Spleen (tissue), 7 donors: ENCODE measurements at regions not wholly inside any gene's neighbourhood (a gene's known extent, or its start where the extent isn't known, plus 50 kb on each side); places are given as distances from the start of the nearest gene placed in this dataset.

Experiments
- POLR2A ChIP-seq, 3 donors: fragments of 450-650 bp; IDR thresholded peaks; one replicate each; pipeline ENCODE4 v1.5.1; 2017; ENCODE audit warnings: antibody characterized with exemption in 3 of 3, mild to moderate bottlenecking in 1 of 3
- TF ChIP-seq, protein P1 (sequence below), 11 experiments: fragments of 200-600 bp in 7 of 11; fragments of 450-650 bp in 4 of 11; sonication (generic) in 4 of 11; IDR thresholded peaks in 8 of 11; conservative IDR thresholded peaks in 3 of 11; 1 replicate in 7 of 11; 2 replicates in 4 of 11; pipeline versions ENCODE4 v1.4.0 to v1.8.0; 2016 to 2021; ENCODE audit warnings: antibody characterized with exemption in 11 of 11, inconsistent platforms in 4 of 11, mild to moderate bottlenecking in 1 of 11
- donor health status: DM: no; HTN: no; CAD: no; lungs with moderate emphysema.
- donor health status: DM: no; HTN: no; CAD: no.
- donor health status: DM: no; HTN: no; CAD: no.

DNA sequence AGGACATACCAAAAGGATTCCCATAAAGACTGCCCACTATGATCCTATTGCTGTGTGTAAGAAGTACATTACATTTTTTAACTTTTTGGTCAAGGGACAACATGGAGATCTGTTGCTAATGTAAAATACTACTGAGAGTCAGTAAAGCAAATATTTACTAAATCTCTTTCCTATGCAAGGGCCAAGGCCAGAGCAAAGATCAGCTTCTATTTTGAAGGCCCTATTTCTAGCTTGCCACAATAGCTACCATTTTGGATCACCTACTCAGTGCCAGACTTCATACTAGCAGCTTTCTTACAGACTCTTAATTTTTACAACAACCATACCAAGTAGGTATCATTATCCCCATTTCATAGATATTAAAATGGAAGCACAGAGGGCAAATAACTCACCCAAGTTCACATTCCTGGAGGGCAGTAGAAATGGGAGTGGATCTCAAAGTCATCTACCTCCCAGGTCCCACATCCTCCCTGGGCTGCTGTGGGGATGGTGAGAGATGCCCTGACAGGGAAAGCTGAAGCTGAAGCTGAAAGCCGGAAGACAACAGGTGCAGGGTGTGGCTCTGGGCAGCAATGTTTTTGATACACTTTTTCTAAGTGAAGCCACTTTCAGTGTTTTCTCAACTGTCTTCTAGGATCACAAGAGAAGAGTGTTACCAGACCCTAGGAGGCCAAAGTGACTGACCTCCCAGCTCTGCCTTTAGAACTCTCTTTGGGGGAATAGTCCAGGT, 321.2 kb downstream of the UBE3D start:
- TF ChIP-seq, protein P1, sequence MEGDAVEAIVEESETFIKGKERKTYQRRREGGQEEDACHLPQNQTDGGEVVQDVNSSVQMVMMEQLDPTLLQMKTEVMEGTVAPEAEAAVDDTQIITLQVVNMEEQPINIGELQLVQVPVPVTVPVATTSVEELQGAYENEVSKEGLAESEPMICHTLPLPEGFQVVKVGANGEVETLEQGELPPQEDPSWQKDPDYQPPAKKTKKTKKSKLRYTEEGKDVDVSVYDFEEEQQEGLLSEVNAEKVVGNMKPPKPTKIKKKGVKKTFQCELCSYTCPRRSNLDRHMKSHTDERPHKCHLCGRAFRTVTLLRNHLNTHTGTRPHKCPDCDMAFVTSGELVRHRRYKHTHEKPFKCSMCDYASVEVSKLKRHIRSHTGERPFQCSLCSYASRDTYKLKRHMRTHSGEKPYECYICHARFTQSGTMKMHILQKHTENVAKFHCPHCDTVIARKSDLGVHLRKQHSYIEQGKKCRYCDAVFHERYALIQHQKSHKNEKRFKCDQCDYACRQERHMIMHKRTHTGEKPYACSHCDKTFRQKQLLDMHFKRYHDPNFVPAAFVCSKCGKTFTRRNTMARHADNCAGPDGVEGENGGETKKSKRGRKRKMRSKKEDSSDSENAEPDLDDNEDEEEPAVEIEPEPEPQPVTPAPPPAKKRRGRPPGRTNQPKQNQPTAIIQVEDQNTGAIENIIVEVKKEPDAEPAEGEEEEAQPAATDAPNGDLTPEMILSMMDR (IDR thresholded peaks at IDR 0.05 in 8 of 11, conservative IDR thresholded peaks at IDR 0.05 in 3 of 11), result no peak
- TF ChIP-seq POLR2A (IDR thresholded peaks at IDR 0.05), result no peak
